SK-N-MC (cell line): ENCODE measurements at regions not wholly inside any gene's neighbourhood (a gene's known extent, or its start where the extent isn't known, plus 50 kb on each side); places are given as distances from the start of the nearest gene placed in this dataset.

Experiments used
- DNase-seq: peaks from one replicate; pipeline ENCODE4 v3.0.0-alpha.2; 2011; ENCODE audit warnings: low read depth, low spot score
- H3K27ac ChIP-seq: fragments of 200-600 bp; sonication (generic); 2 replicates; pipeline ENCODE4 v1.5.1; 2016; ENCODE audit warnings: mixed run types
- H3K36me3 ChIP-seq: fragments of 200-600 bp; sonication (generic); 2 replicates; pipeline ENCODE4 v1.6.1; 2017; ENCODE audit warnings: antibody characterized with exemption, low read length, mixed read lengths; ENCODE audit not compliant: insufficient read depth
- H3K4me3 ChIP-seq: fragments of 200-600 bp; sonication (generic); 2 replicates; pipeline ENCODE4 v1.5.1; 2016
- H3K9ac ChIP-seq: fragments of 200-600 bp; sonication (generic); 2 replicates; pipeline ENCODE4 v1.8.0; 2017; ENCODE audit warnings: mixed run types, mixed read lengths; ENCODE audit not compliant: insufficient read length
- H3K9me3 ChIP-seq: fragments of 200-600 bp; sonication (generic); 2 replicates; pipeline ENCODE4 v1.6.1; 2017; ENCODE audit warnings: low read depth, mild to moderate bottlenecking, antibody characterized with exemption, low read length, moderate library complexity, mixed read lengths
- EZH2 ChIP-seq: fragments of 200-600 bp; sonication (generic); IDR thresholded peaks from one replicate; pipeline ENCODE4 v1.6.1; 2017; ENCODE audit warnings: antibody characterized with exemption
- FOXP2 ChIP-seq: optimal IDR thresholded peaks from 2 replicates; pipeline ENCODE3; 2011; ENCODE audit warnings: mild to moderate bottlenecking, moderate library complexity; ENCODE audit not compliant: insufficient read depth; ENCODE audit errors: extremely low read length, control extremely low read depth
- POLR2AphosphoS5 ChIP-seq: IDR thresholded peaks from 2 replicates; pipeline ENCODE4 v1.6.1; 2012; ENCODE audit warnings: mild to moderate bottlenecking, low read depth, low read length, borderline replicate concordance

GRCh38 chr4:4808086-4808485 lies 51.4 kb upstream of the MSX1 start:
- TF ChIP-seq EZH2 (no peak), POLR2AphosphoS5 (no peak), FOXP2 (no peak)
- no peak for DNase-seq
- Histone ChIP-seq H3K9me3 (no peaks in the 10 kb centered on the region), H3K27ac (no peak overlapping the region), H3K4me3 (no peak overlapping the region), H3K36me3 (no peaks in the 10 kb centered on the region), H3K9ac (no peak overlapping the region)

GRCh38 chr4:4805887-4806286 lies 53.6 kb upstream of the MSX1 start:
- no peak for TF ChIP-seq POLR2AphosphoS5
- no peak for TF ChIP-seq EZH2
- no peak for TF ChIP-seq FOXP2
- Histone ChIP-seq H3K4me3 (no peak overlapping the region), H3K36me3 (no peaks in the 10 kb centered on the region), H3K9me3 (no peaks in the 10 kb centered on the region), H3K27ac (no peak overlapping the region), H3K9ac (no peak overlapping the region)
- no peak for DNase-seq

GRCh38 chr4:4803912-4804296 lies 55.6 kb upstream of the MSX1 start:
- DNase-seq: no peak
- no peak overlapping the region for H3K4me3 ChIP-seq
- H3K27ac ChIP-seq: no peak overlapping the region
- H3K9ac ChIP-seq: no peak overlapping the region
- H3K9me3 ChIP-seq: no peaks in the 10 kb centered on the region
- no peaks in the 10 kb centered on the region for H3K36me3 ChIP-seq
- TF ChIP-seq FOXP2 (no peak), POLR2AphosphoS5 (no peak), EZH2 (no peak)

- Histone ChIP-seq H3K27ac (no peak overlapping the region), H3K4me3 (no peak overlapping the region), H3K9me3 (no peaks in the 10 kb centered on the region), H3K36me3 (no peaks in the 10 kb centered on the region), H3K9ac (no peak overlapping the region)
- no peak for DNase-seq
- TF ChIP-seq POLR2AphosphoS5: no peak
- no peak for TF ChIP-seq FOXP2
- TF ChIP-seq EZH2: no peak
These were observed 56.1 kb upstream of the MSX1 start for GRCh38 chr4:4803216-4803911.

GRCh38 chr4:4800646-4801408 lies 58.6 kb upstream of the MSX1 start:
- Histone ChIP-seq H3K9me3 (no peaks in the 10 kb centered on the region), H3K27ac (no peak overlapping the region), H3K9ac (no peak overlapping the region), H3K36me3 (no peaks in the 10 kb centered on the region), H3K4me3 (no peak overlapping the region)
- no peak for DNase-seq
- TF ChIP-seq POLR2AphosphoS5 (no peak), EZH2 (no peak), FOXP2 (no peak)

- DNase-seq: no peak
- H3K9ac ChIP-seq: no peak overlapping the region
- H3K27ac ChIP-seq: no peak overlapping the region
- H3K9me3 ChIP-seq: no peaks in the 10 kb centered on the region
- no peak overlapping the region for H3K4me3 ChIP-seq
- TF ChIP-seq FOXP2 (no peak), POLR2AphosphoS5 (no peak), EZH2 (no peak)
- no peaks in the 10 kb centered on the region for H3K36me3 ChIP-seq
These were observed 65.0 kb upstream of the MSX1 start for GRCh38 chr4:4794421-4794820.

GRCh38 chr4:4792466-4792865 lies 67.0 kb upstream of the MSX1 start:
- Histone ChIP-seq H3K9ac (no peak overlapping the region), H3K36me3 (no peaks in the 10 kb centered on the region), H3K4me3 (no peak overlapping the region), H3K9me3 (no peaks in the 10 kb centered on the region), H3K27ac (no peak overlapping the region)
- DNase-seq: no peak
- no peak for TF ChIP-seq EZH2
- no peak for TF ChIP-seq POLR2AphosphoS5
- TF ChIP-seq FOXP2: no peak

- no peak for DNase-seq
- no peaks in the 10 kb centered on the region for H3K36me3 ChIP-seq
- H3K9ac ChIP-seq: no peak overlapping the region
- no peak overlapping the region for H3K27ac ChIP-seq
- no peak overlapping the region for H3K4me3 ChIP-seq
- no peak for TF ChIP-seq POLR2AphosphoS5
- TF ChIP-seq FOXP2: no peak
- TF ChIP-seq EZH2: no peak
- no peaks in the 10 kb centered on the region for H3K9me3 ChIP-seq
These were observed 68.0 kb upstream of the MSX1 start for GRCh38 chr4:4791299-4792111.
